GM23248 (cell line): ENCODE measurements at regions not wholly inside any gene's neighbourhood (a gene's known extent, or its start where the extent isn't known, plus 50 kb on each side); places are given as distances from the start of the nearest gene placed in this dataset.

Source experiments
- EZH2 ChIP-seq: fragments of 200-600 bp; sonication (generic); IDR thresholded peaks from 2 replicates; pipeline ENCODE4 v1.6.1; 2018; ENCODE audit warnings: antibody characterized with exemption, mild to moderate bottlenecking; ENCODE audit not compliant: insufficient read depth, poor library complexity, severe bottlenecking
- EZH2phosphoT487 ChIP-seq: fragments of 200-600 bp; sonication (generic); IDR thresholded peaks from 2 replicates; pipeline ENCODE4 v1.6.1; 2018; ENCODE audit warnings: antibody characterized with exemption, moderate library complexity, mild to moderate bottlenecking, low read depth; ENCODE audit not compliant: insufficient read depth

DNA sequence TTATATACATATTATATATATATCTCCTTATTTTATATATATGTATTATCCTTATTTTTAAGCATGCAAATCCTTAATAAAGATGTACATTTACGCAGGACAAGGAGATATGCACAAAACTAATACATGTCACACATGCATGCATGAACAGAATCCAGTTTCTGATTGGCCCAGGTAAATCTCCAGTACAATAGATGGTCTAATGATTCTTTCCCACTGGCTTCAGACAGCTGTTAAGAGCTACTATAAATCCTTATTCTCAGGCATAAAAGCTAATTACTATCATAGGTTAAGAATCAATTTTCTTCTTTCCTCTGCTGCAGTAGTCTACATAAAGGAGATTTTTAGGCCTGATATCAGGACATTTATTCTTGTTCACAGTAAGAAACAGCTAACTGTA, 689.8 kb downstream of the KCTD8 start:
- TF ChIP-seq EZH2 = no peak
- no peak for TF ChIP-seq EZH2phosphoT487
